ENCODE measurements at regions not wholly inside any gene's neighbourhood (a gene's known extent, or its start where the extent isn't known, plus 50 kb on each side); places are given as distances from the start of the nearest gene placed in this dataset.

DNA sequence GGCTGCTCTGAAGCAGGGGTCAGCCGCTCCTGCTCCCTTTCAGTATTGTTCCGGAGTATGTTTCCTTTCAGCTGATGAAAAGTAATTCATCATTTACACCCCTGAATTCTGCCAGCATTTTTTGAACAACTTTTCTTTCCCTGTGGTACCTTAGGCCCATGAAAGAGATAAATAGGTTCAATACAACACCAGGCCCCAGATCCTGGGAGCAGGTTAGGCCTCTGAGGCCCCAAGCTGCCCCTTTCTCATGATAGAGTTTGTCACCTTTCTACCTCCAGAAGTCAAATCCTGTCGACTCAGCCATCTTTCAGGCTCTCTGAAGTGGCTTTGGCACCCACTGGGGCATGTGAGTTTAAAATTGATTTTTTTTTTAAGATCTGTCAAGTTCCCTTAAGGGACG lies 1415.1 kb upstream of the ZEB2 start:
- no peak overlapping the region for H3K9ac ChIP-seq (ENCODE audit: low read depth, low read length)
- H3K27me3 ChIP-seq (ENCODE audit: insufficient read depth, low read length): no peaks in the 10 kb centered on the region
- H3K9me3 ChIP-seq (ENCODE audit: insufficient read depth, low read depth, low read length): no peaks in the 10 kb centered on the region
- H3K4me1 ChIP-seq (ENCODE audit: insufficient read depth, low read length): peaks cover 22% of the 10 kb centered on the region; the same call in 1 of the 2 replicates
- H3K4me3 ChIP-seq (ENCODE audit: low read length): no peak overlapping the region
- H3K27ac ChIP-seq (ENCODE audit: low read length): no peak overlapping the region
- no peaks in the 10 kb centered on the region for H3K36me3 ChIP-seq (ENCODE audit: insufficient read depth, low read depth, low read length)

DNA sequence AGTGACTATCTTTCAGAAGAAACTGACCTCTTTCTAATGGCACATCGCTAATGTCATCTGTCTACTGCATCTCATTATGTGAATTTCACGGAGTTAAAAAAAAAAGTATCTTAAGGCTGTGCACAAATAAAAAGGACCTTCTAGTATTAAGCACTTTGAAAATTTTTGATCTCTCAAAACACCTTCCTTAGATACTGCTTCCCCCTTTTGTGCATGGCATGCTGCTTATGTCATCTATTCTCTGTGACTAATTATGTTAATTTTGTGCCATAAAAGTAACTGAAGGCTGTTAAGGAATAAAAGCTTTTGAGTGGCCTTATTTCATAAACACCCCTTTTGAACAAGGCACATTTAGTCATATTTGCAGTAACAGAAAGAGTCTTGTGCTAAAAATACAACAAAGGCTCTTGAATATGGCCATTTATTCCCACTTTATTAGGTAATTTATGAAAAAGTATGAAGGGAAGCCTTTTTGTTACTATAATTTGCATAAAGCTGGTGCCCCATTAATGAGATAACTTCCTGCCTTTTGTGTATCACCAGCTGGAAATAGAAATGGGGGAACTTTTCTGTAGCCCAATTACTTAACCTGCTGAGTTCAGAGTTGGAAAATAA lies 1412.0 kb upstream of the ZEB2 start:
- no peaks in the 10 kb centered on the region for H3K27me3 ChIP-seq (ENCODE audit: insufficient read depth, low read length)
- H3K36me3 ChIP-seq (ENCODE audit: insufficient read depth, low read depth, low read length): no peaks in the 10 kb centered on the region
- no peak overlapping the region for H3K4me3 ChIP-seq (ENCODE audit: low read length)
- peak overlapping the region; percentile 31 for H3K27ac ChIP-seq (ENCODE audit: low read length)
- peak overlapping the region; percentile 30; the same call in 1 of the 2 replicates for H3K9ac ChIP-seq (ENCODE audit: low read depth, low read length)
- H3K4me1 ChIP-seq (ENCODE audit: insufficient read depth, low read length): peaks cover 22% of the 10 kb centered on the region; the same call in 1 of the 2 replicates
- no peaks in the 10 kb centered on the region for H3K9me3 ChIP-seq (ENCODE audit: insufficient read depth, low read depth, low read length)

- Histone ChIP-seq H3K27ac (ENCODE audit: low read length) (no peak overlapping the region), H3K9me3 (ENCODE audit: insufficient read depth, low read depth, low read length) (no peaks in the 10 kb centered on the region), H3K9ac (ENCODE audit: low read depth, low read length) (peak overlapping the region; percentile 9; the same call in 1 of the 2 replicates)
These were observed 1410.4 kb upstream of the ZEB2 start for GRCh38 chr2:145930318-145930717.

GRCh38 chr2:145927131-145927950 lies 1407.4 kb upstream of the ZEB2 start:
- H3K9ac ChIP-seq (ENCODE audit: low read depth, low read length): no peak overlapping the region
- H3K9me3 ChIP-seq (ENCODE audit: insufficient read depth, low read depth, low read length): no peaks in the 10 kb centered on the region
- peaks cover 19% of the 10 kb centered on the region; the same call in 1 of the 2 replicates for H3K4me1 ChIP-seq (ENCODE audit: insufficient read depth, low read length)
- no peak overlapping the region for H3K27ac ChIP-seq (ENCODE audit: low read length)
- H3K4me3 ChIP-seq (ENCODE audit: low read length): no peak overlapping the region
- no peaks in the 10 kb centered on the region for H3K27me3 ChIP-seq (ENCODE audit: insufficient read depth, low read length)
- H3K36me3 ChIP-seq (ENCODE audit: insufficient read depth, low read depth, low read length): no peaks in the 10 kb centered on the region

More at GRCh38 chr2:145930318-145930717, 1410.4 kb upstream of the ZEB2 start:
- Histone ChIP-seq H3K27me3 (ENCODE audit: insufficient read depth, low read length) (no peaks in the 10 kb centered on the region), H3K36me3 (ENCODE audit: insufficient read depth, low read depth, low read length) (no peaks in the 10 kb centered on the region), H3K4me3 (ENCODE audit: low read length) (no peak overlapping the region), H3K4me1 (ENCODE audit: insufficient read depth, low read length) (peaks cover 22% of the 10 kb centered on the region; the same call in 1 of the 2 replicates)

DNA sequence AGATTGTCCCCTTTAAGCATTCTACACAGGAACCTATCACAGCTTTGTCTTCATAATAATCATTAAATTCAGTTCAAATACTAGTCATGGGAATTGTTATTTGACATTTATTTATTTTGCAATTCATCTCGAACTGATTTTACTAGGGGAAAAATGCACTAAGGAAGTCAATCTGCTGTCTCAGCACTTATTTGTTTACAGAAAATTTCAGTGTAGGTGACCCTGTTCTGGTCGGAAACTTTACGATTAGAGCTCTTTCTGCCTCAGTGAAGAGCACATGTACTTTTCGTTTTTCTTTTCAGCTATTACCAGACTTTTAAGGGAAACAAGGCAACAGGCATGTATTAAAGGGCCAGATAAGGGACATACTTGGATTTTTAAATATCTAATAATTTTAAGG lies 1405.7 kb upstream of the ZEB2 start:
- no peaks in the 10 kb centered on the region for H3K36me3 ChIP-seq (ENCODE audit: insufficient read depth, low read depth, low read length)
- no peaks in the 10 kb centered on the region for H3K9me3 ChIP-seq (ENCODE audit: insufficient read depth, low read depth, low read length)
- peaks cover 4% of the 10 kb centered on the region; the same call in 1 of the 2 replicates for H3K4me1 ChIP-seq (ENCODE audit: insufficient read depth, low read length)
- no peaks in the 10 kb centered on the region for H3K27me3 ChIP-seq (ENCODE audit: insufficient read depth, low read length)
- no peak overlapping the region for H3K4me3 ChIP-seq (ENCODE audit: low read length)
- H3K27ac ChIP-seq (ENCODE audit: low read length): no peak overlapping the region
- no peak overlapping the region for H3K9ac ChIP-seq (ENCODE audit: low read depth, low read length)

DNA sequence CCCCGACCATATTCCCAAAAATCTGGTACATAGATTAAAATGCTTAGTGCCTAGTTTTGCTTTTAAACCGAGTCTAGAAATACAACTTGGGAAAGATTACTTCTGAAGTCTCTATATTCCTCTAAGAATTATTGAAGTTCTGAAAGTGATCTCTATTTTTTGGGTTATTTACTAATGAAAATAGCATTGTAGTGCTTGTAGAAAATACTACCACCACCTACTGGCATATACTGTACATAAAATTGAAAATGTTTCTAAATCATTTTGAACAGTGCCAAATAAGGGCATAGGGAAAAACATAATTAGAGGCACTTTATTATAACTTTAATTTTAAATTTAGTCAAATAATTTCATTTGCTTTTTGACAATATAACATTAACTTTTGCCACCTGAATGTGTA lies 1399.6 kb upstream of the ZEB2 start:
- H3K4me3 ChIP-seq (ENCODE audit: low read length): no peak overlapping the region
- H3K9ac ChIP-seq (ENCODE audit: low read depth, low read length): no peak overlapping the region
- H3K9me3 ChIP-seq (ENCODE audit: insufficient read depth, low read depth, low read length): no peaks in the 10 kb centered on the region
- no peaks in the 10 kb centered on the region for H3K36me3 ChIP-seq (ENCODE audit: insufficient read depth, low read depth, low read length)
- H3K27ac ChIP-seq (ENCODE audit: low read length): no peak overlapping the region
- peaks cover 5% of the 10 kb centered on the region; the same call in 1 of the 2 replicates for H3K4me1 ChIP-seq (ENCODE audit: insufficient read depth, low read length)
- no peaks in the 10 kb centered on the region for H3K27me3 ChIP-seq (ENCODE audit: insufficient read depth, low read length)

DNA sequence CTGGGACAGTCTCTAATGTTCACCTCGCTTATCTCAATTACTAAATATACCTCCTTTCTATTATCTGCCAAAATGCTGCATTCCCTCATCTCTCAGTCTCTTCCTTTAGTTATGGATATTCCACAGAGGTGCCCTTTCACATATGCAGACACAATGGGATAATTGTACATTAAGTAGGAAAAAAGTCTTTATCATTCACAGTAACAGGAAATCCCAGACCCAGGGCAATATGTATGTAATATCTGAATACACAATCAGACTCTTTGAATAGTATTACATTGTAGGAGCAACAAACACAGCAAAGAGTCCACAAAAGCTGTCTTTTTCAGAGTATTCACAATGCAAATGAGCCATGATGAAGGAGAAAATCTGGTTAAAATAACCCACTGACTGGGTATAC lies 1399.0 kb upstream of the ZEB2 start:
- no peak overlapping the region for H3K4me3 ChIP-seq (ENCODE audit: low read length)
- no peak overlapping the region for H3K27ac ChIP-seq (ENCODE audit: low read length)
- no peaks in the 10 kb centered on the region for H3K36me3 ChIP-seq (ENCODE audit: insufficient read depth, low read depth, low read length)

GRCh38 chr2:145916799-145917198 lies 1396.9 kb upstream of the ZEB2 start:
- no peaks in the 10 kb centered on the region for H3K9me3 ChIP-seq (ENCODE audit: insufficient read depth, low read depth, low read length)
- no peak overlapping the region for H3K9ac ChIP-seq (ENCODE audit: low read depth, low read length)
- no peaks in the 10 kb centered on the region for H3K27me3 ChIP-seq (ENCODE audit: insufficient read depth, low read length)
- H3K36me3 ChIP-seq (ENCODE audit: insufficient read depth, low read depth, low read length): no peaks in the 10 kb centered on the region
- H3K27ac ChIP-seq (ENCODE audit: low read length): no peak overlapping the region
- H3K4me3 ChIP-seq (ENCODE audit: low read length): no peak overlapping the region
- H3K4me1 ChIP-seq (ENCODE audit: insufficient read depth, low read length): peaks cover 5% of the 10 kb centered on the region; the same call in 1 of the 2 replicates

More for the DNA sequence above, 1399.0 kb upstream of the ZEB2 start:
- Histone ChIP-seq H3K27me3 (ENCODE audit: insufficient read depth, low read length) (no peaks in the 10 kb centered on the region), H3K9me3 (ENCODE audit: insufficient read depth, low read depth, low read length) (no peaks in the 10 kb centered on the region), H3K9ac (ENCODE audit: low read depth, low read length) (no peak overlapping the region), H3K4me1 (ENCODE audit: insufficient read depth, low read length) (peaks cover 5% of the 10 kb centered on the region; the same call in 1 of the 2 replicates)

DNA sequence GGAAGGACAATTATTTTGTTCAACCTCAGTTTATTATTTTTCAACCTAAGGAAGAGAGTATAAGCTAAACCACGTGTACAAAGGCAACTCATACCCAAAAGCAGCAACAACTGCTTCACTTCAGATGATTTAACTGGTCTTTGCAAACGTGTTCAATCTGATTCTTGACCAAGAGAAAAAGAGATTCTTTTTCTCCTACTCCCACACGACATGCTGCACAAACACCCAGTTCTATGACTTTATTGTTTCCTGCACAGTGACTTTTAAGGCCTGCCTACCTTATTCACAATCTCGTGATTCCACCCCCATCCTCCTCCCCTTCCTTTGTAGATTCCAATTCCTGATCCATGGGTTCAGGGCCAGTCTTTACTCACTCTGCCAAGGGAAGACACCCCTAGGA lies 1394.8 kb upstream of the ZEB2 start:
- no peaks in the 10 kb centered on the region for H3K36me3 ChIP-seq (ENCODE audit: insufficient read depth, low read depth, low read length)
- H3K4me3 ChIP-seq (ENCODE audit: low read length): no peak overlapping the region
- no peaks in the 10 kb centered on the region for H3K27me3 ChIP-seq (ENCODE audit: insufficient read depth, low read length)
- no peak overlapping the region for H3K27ac ChIP-seq (ENCODE audit: low read length)
- H3K4me1 ChIP-seq (ENCODE audit: insufficient read depth, low read length): peaks cover 5% of the 10 kb centered on the region; the same call in 1 of the 2 replicates
- H3K9ac ChIP-seq (ENCODE audit: low read depth, low read length): no peak overlapping the region
- H3K9me3 ChIP-seq (ENCODE audit: insufficient read depth, low read depth, low read length): no peaks in the 10 kb centered on the region

DNA sequence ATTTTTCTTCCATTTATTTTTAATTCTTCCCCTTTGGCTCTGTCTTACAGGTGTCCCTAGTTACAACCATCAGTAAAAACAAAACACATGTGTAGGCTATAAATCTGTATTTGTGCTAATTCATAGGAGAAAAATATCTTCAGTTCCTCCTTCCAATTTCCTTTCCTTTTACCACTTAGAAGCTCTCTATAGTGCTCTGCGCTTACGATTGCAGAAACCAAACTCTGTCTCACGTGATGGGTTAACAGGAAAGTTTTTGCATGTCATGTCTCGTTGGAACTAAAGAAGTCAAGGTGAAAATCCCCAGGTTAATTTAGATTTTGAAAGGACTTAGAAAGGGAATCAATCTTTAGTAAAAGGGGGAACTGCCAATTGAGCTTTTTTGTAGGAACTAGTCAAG lies 1390.5 kb upstream of the ZEB2 start:
- H3K9ac ChIP-seq (ENCODE audit: low read depth, low read length): no peak overlapping the region
- H3K36me3 ChIP-seq (ENCODE audit: insufficient read depth, low read depth, low read length): no peaks in the 10 kb centered on the region
- H3K27me3 ChIP-seq (ENCODE audit: insufficient read depth, low read length): no peaks in the 10 kb centered on the region
- peaks cover under 1% of the 10 kb centered on the region; the same call in 1 of the 2 replicates for H3K4me1 ChIP-seq (ENCODE audit: insufficient read depth, low read length)
- H3K9me3 ChIP-seq (ENCODE audit: insufficient read depth, low read depth, low read length): no peaks in the 10 kb centered on the region
- H3K4me3 ChIP-seq (ENCODE audit: low read length): no peak overlapping the region
- no peak overlapping the region for H3K27ac ChIP-seq (ENCODE audit: low read length)

DNA sequence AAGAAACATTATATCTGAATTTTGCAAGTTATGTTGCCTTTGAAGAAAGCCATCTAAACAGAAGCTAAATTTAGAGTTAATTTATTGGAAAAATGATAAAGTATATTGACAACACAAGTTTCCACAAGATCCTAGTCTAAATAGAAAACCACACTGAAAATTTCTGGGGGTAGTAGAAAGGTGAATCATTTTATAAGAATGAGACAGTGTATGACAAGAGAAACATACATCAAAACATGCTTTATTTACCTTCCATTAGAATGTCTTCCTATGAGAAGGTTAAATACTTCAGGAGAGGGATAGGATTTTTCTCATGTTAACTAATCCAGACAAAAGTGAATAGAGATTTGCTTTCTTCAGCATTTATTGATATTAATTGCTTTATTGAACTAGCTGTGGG lies 1389.8 kb upstream of the ZEB2 start:
- H3K9me3 ChIP-seq (ENCODE audit: insufficient read depth, low read depth, low read length): no peaks in the 10 kb centered on the region
- H3K27ac ChIP-seq (ENCODE audit: low read length): no peak overlapping the region
- no peak overlapping the region for H3K9ac ChIP-seq (ENCODE audit: low read depth, low read length)
- H3K27me3 ChIP-seq (ENCODE audit: insufficient read depth, low read length): no peaks in the 10 kb centered on the region
- H3K36me3 ChIP-seq (ENCODE audit: insufficient read depth, low read depth, low read length): no peaks in the 10 kb centered on the region
- H3K4me1 ChIP-seq (ENCODE audit: insufficient read depth, low read length): peaks cover 5% of the 10 kb centered on the region; the same call in 1 of the 2 replicates
- no peak overlapping the region for H3K4me3 ChIP-seq (ENCODE audit: low read length)
